22Rv1 (cell line): ENCODE measurements at regions not wholly inside any gene's neighbourhood (a gene's known extent, or its start where the extent isn't known, plus 50 kb on each side); places are given as distances from the start of the nearest gene placed in this dataset.

Experiments used
- ZFX ChIP-seq: fragments of 450-650 bp; IDR thresholded peaks from 2 replicates; pipeline ENCODE4 v1.6.1; 2017; ENCODE audit warnings: antibody characterized with exemption, borderline replicate concordance
- TF ChIP-seq, protein P1 (sequence below): fragments of 450-650 bp; IDR thresholded peaks from 2 replicates; pipeline ENCODE4 v1.5.1; 2017; ENCODE audit warnings: mild to moderate bottlenecking

DNA sequence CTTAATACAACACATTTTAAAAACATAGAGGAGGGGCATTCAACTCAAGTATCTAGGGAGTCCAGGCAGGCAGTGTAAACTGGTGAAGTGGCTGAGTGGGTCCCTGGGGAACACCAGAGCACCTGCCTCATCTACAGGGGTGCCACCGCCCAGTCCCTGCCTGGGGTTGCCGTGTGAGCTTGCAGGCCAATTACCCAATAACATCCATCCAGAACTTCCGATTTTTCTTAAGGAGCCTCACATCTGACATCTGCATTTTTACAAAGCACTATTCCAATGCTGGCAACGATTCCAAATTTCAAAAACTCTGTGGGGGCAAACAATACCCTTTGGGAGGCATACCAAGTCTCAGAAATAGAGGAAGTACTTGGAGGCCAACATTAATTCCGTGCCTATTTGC is 288.4 kb upstream of the TSHZ2 start:
- TF ChIP-seq, protein P1, sequence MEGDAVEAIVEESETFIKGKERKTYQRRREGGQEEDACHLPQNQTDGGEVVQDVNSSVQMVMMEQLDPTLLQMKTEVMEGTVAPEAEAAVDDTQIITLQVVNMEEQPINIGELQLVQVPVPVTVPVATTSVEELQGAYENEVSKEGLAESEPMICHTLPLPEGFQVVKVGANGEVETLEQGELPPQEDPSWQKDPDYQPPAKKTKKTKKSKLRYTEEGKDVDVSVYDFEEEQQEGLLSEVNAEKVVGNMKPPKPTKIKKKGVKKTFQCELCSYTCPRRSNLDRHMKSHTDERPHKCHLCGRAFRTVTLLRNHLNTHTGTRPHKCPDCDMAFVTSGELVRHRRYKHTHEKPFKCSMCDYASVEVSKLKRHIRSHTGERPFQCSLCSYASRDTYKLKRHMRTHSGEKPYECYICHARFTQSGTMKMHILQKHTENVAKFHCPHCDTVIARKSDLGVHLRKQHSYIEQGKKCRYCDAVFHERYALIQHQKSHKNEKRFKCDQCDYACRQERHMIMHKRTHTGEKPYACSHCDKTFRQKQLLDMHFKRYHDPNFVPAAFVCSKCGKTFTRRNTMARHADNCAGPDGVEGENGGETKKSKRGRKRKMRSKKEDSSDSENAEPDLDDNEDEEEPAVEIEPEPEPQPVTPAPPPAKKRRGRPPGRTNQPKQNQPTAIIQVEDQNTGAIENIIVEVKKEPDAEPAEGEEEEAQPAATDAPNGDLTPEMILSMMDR: no peak
- no peak for TF ChIP-seq ZFX
